ENCODE measurements at regions not wholly inside any gene's neighbourhood (a gene's known extent, or its start where the extent isn't known, plus 50 kb on each side); places are given as distances from the start of the nearest gene placed in this dataset.

GRCh38 chr1:208722592-208722991 is 478.4 kb upstream of the PLXNA2 start:
- TF ChIP-seq CTCF (IDR thresholded peaks at IDR 0.05) (no peak), POLR2A (IDR thresholded peaks at IDR 0.05) (no peak)
